Activated CD4-positive, alpha-beta T cell treated with anti-CD3 and anti-CD28 coated beads, Interleukin-10, Interleukin-2, amounts not matched to agents 100 ng/mL and 50 ng/mL, durations not matched to agents 16 hours and 8 hours (primary cell): ENCODE measurements at regions not wholly inside any gene's neighbourhood (a gene's known extent, or its start where the extent isn't known, plus 50 kb on each side); places are given as distances from the start of the nearest gene placed in this dataset.

Source experiments
- DNase-seq: peaks from one replicate; pipeline ENCODE4 v3.0.0-alpha.2; 2020

DNA sequence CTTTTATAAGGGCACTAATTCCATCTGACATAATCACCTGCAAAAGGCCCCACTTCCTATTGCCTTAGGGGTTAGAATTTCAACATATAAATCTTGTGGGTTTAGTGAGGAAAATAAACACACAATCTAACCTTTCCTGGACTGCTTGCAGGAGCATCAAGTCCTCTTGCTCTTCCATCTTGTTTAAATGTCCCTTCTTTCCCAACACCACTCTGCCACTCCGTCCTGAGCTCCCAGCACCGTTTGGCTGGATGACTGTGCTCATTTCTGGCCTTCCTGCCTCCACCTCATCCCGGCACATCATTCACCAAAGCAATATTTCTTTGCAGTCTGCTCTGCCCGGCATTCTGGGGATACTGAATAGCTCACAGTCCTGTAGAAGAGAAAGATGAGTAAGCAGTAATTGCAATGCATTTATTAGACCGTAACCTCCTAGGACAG is 247.8 kb downstream of the BCL2 start:
- no peak for DNase-seq

DNA sequence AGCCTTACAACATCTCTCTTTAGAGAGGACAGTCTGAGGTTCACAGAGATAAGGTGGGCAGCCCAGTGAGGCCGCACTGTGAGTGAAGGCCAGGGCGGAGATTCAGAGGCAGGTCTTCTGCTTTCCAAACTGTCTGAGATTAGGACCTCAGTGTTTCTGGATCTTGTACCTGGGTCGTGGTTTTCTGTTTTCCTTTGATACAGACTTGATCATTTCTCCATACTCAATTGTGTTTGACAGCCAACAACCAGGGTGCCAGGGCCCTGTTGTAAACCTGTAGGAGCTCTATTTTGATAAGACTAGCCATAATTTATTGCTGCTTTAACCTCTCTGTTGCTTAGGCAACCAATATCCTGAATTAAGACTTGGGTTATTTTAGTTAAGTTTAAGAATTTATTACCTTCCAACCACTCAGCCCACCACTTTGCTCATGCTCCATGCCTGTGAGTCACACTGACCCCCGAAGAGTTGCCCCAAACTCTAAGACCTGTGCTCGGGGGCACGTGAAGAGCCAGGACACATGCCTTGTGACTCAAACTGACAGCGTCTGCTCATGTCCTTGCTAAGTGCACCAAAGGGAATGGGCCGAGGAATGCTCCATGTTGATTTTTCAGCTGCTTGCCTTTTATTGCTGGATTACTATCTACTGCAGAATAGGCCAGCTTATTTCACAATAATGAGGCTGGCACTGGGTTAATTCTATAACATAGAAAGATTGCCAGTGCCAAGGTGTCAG is 248.6 kb downstream of the BCL2 start:
- no peak for DNase-seq

GRCh38 chr18:63069496-63069895 is 250.1 kb downstream of the BCL2 start:
- no peak for DNase-seq

DNA sequence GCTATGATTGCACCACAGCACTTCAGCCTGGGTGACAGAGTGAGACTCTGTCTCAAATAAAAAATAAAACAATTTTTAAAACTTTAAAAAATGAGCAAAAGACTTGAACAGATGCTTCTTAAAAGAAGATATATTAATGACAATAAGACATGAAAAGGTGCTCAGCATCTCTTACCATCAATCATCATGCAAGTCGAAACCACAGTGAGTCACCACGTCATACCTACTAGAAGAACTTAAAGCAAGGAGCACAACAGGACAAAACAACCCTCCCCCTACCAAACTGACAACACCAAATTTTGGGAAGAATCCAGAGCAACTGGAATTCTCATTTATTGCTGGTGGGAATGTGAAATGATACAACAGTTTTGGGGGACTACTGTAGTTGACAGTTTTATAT is 251.6 kb downstream of the BCL2 start:
- peak; percentile 27 for DNase-seq

DNA sequence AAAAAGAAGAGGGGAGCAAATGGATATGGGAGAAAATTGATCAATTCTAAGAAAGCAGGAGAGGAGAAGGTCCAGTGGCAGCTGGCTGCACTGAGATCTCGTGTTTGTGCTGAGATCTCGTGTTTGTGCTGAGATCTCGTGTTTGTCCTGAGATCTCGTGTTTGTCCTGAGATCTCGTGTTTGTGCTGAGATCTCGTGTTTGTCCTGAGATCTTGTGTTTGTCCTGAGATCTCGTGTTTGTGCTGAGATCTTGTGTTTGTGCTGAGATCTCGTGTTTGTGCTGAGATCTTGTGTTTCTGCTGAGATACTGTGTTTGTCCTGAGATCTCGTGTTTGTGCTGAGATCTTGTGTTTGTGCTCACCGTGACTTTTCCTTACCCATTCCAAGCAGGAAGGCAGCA is 254.4 kb downstream of the BCL2 start:
- no peak for DNase-seq

DNA sequence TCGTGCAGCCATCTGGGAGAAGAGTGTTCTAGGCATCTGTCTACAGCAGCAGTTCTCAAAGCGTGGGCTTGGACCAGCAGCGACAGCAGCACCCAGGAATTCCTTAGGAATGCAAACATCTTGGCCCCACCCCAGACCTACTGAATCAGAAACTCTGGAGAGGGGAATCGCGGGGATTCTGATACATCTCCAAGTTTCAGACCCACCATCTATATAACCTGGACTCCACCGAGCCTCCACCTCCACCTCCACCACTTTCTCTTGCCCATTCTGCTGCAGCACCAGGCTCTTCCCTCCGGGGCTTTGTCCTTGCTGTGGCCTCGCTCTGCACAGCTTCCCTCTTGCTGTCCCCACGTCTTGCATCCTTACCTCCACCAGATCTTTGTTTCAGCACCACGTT is 256.4 kb downstream of the BCL2 start:
- DNase-seq: no peak

DNA sequence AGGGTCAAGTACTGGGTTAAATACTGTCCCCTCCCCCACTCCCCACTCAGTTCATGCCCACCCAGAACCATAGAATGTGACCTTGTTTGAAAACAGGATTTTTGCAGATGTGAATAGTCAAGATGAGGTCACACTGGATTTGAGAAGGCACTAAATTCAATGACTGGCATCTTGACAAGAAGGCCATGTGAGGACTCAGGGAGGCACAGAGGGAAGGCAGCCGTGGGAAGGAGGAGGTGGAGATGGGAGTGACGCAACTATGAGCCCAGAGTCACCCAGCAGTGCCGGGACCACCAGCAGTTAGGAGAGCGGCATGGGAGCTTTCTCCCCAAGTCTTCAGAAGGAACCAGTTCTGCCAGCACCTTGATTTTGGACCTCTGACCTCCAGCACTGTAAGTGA is 257.3 kb downstream of the BCL2 start:
- no peak for DNase-seq

- no peak for DNase-seq
Measured at GRCh38 chr18:63061303-63061702, 258.3 kb downstream of the BCL2 start.

GRCh38 chr18:63058521-63058920 is 261.0 kb downstream of the BCL2 start:
- no peak for DNase-seq

DNA sequence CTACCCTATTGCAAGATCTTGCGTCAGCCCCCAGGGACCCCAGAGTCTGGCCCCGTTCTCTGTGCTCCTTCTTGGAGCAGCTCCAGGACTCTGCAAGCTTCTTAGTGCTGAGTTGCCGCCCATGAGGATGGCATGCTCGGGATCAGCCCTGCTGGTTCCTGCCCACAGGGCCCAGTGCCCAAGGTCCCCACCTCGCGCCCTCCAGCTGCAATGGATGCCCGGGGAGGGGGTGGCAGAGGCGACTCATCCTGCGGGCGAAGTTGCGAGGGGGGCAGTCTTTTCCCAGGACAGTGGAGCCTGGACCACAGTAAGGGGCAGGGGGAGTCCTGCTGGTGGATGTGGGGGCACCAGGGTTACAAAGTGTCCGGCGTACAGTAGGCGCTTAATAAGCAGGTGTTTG is 261.9 kb downstream of the BCL2 start:
- DNase-seq: no peak

- no peak for DNase-seq
Measured at GRCh38 chr18:63054901-63055584, 264.5 kb downstream of the BCL2 start.

DNA sequence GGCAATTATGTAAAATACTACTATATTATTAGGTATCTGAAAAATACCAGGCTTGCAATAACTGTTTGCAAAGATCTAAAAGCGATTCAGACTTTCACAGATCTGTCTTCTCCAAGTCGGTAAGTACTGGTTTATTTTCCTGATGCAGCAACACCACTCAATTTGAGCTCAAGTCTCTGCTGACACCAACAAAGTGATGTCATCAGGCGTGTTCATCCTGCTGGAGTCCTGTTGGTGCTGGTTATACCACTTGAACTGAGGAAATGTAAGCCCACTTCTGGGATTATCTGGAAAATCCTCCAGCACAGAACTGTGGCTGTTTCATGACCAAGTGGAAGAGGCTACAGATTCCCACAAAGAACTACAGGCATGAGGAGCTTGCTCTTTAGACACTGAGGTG is 267.6 kb downstream of the BCL2 start:
- no peak for DNase-seq

GRCh38 chr18:63050667-63051395 is 268.7 kb downstream of the BCL2 start:
- peak; percentile 39 for DNase-seq

DNA sequence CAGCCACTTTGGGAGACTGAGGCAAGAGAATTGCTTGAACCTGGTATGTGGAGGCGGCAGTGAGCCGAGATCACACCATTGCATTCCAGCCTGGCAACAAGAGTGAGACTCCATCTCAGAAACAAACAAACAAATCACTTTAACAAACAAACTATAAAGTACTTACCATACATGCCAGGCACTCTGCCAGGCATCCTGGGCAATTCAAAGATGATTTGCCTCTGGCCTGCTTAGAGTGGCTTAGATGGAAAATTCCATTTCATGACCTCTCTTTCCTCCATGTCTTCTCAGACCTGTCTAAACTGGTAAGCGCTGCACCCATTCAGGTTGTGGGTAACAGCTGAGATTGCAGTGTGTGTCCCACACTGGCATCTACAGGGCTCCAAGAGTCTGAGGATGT is 273.2 kb downstream of the BCL2 start:
- DNase-seq: no peak

GRCh38 chr18:63043516-63043915 is 276.1 kb downstream of the BCL2 start:
- no peak for DNase-seq

GRCh38 chr18:63042351-63042750 is 277.2 kb downstream of the BCL2 start:
- no peak for DNase-seq

- DNase-seq: peak; percentile 54
Measured at GRCh38 chr18:63040788-63041410, 278.7 kb downstream of the BCL2 start.

DNA sequence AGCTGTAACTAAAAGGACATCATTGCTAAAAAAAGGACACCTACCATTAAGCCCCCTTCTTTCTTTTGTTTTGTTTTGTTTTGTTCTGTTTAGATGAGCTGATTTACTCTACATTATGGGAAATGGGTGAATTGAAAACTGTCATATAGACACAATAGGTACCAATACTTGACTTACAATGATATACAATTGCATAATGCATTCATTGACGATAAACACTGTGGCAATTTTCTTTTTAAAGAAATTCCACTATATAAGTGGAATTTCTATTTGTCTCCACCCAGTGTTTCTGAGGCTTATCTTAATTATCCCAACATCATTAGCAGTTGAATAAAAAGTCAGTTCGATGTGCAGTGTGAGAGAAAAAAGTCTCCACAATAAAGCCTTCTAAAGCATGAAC is 282.1 kb downstream of the BCL2 start:
- no peak for DNase-seq

GRCh38 chr18:63031375-63031774 is 288.2 kb downstream of the BCL2 start:
- DNase-seq: no peak
